Kidney tubule cell (primary cell): ENCODE measurements at regions not wholly inside any gene's neighbourhood (a gene's known extent, or its start where the extent isn't known, plus 50 kb on each side); places are given as distances from the start of the nearest gene placed in this dataset.
"Not testable (repeated sequence)": the region's sequence is repeated elsewhere in the genome, so short reads cannot be mapped to it uniquely, and the experiment has no call there.

Source experiments
- DNase-seq: peaks from one replicate; pipeline ENCODE4 v3.0.0-alpha.2; 2018; ENCODE audit warnings: low spot score

DNA sequence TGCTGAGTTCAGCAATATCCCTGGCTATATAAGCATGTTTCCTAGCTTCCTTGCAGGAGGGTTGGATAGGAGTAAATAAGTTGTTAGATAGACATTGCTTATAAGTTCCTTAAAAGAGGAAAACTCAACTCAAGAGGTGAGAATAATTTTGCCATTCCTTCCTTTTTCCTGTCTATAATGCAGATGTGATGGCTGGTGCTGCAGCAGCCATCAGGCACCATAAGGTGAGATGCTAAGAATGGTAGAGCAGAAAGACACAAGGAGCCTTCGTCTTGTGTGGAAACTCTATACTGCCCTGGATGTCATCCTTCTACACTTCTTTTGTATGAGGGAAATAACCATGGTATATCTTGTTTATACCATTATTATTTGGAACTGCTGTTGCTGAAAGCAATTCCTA is 74.5 kb upstream of the GRK3 start:
- DNase-seq, result no peak

DNA sequence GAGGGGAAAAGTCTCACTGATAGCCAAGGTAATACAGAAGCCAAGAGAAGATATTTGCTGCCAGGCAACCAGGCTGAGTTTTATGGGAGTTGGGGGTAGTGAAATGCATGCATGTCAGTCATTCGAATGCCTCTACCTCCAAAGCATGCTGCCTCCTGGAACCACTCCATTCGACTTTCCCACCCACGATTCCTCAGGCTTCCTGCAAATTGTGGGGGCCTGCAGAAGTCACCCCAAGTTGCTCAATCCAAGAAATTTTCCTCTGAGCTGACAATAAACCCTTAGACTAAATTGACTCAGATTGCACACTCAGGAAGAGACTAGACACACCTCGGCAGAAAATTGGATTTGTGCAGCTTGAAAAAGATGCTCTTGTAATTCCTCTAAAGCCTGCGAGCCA is 73.6 kb upstream of the GRK3 start:
- DNase-seq, result no peak

DNA sequence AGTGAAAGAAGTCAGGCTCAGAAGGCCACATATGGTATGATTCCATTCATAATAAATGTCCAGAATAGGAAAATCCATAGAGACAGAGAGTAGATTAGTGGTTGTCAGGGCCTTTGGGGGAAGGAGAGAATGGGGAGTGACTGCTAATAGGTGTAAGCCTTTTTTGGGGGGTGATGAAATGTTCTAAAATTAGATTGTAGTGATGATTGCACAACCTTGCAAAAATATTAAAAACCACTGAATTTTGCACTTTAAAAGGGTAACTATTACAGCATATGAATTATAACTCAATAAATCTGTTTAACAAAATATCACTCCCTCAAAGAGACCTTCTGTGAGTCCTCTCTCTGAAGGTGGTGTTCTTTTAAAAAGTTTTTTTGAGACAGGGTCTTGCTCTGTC is 72.3 kb upstream of the GRK3 start:
- no peak for DNase-seq

DNA sequence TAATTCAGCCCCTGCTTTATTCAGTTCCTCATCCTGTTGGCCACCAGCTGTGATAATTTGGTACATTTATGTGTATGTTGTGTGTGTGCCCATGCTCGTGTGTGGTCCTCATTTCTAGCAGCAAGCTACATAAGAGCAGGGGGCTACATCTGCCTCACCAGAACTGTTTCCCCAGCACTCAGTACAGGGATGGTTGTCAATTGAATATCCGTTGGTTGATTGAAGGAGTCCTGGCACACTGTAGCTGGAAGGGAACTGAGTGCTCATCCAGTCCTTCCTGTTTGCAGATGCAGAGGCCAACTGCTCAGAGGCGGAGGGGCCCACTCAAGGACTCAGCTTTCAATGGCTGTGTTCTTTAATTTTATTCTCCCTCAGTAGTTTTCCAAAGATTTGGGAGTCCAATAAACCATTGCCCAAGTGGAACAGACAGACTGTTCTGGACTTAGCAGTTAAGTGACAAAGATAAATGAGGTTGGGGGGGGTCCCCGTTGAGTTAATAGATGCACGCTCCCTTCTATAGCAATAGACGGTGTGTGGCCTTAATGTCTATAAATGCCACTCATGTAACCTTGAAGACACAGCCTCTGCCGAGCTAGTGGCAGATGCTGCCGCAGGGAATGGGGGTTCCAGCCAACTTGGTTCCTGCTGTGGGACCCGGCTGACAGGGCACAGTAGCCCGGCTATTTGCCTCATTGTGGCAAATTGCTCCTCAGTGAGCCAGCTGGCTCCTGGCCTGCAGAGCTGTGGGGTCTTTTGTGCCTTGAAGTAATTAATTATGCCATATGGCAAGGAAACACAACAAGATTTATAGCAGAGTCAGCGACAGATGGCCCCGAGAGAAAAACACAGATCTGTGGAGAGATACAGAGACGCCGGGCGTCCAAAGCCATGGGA is 71.4 kb upstream of the GRK3 start:
- DNase-seq, result no peak

DNA sequence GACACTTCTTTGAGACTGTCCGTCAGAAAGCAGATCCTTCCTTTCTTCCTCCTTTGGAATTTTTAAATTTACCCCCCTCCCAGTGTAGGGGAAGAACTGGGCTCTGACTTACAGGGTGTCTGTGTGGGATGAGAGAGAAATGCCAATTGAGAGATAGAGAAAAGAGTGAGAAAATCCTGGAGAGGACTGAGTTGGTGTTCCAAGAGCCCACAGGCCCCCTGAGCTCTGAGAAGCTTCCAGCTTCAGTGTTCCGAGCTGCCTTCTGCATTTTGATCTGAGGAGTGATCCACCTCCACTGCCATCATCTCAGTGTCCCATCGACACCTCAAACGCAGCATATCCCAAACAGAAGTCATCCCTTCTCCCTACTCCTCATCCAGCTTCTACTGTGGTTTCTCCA is 70.7 kb upstream of the GRK3 start:
- DNase-seq, result no peak

DNA sequence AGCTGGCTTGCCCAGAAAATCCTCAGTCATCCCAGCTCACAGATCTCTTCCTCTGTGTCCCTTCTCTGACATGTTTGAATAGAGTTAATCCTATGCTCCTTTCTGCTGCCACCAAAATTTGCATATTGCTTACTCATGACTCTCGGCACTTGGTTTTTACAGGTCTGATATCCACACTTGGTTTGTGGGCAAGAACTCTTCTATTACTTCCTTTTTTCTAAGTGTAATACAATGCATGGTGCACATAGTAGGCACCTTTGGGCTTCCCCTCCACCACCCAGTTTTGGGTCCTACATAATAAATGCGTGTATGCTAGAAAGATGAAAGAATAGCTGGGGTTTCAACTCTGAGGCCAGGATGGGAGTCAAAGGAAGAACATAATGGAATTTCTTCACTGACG is 69.7 kb upstream of the GRK3 start:
- no peak for DNase-seq

DNA sequence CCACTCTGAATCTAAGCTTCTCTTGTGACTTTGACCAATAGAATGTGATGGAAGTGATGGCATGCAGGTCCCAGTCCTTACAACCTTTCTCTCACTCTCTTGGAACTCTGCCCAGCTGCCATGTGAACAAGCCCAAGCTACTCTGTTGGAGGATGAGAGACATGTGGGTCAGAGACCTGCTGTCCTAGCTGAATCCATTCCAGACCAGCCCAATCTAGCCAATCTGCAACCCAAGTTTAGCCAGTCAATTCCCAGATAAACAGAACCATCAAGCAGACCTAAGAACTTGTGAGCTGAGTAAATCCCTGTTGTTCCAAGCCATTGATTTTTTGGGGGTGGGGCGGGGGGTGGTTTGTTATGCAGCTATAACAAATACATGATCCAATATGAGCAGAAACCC is 69.2 kb upstream of the GRK3 start:
- DNase-seq, result peak; percentile 64

DNA sequence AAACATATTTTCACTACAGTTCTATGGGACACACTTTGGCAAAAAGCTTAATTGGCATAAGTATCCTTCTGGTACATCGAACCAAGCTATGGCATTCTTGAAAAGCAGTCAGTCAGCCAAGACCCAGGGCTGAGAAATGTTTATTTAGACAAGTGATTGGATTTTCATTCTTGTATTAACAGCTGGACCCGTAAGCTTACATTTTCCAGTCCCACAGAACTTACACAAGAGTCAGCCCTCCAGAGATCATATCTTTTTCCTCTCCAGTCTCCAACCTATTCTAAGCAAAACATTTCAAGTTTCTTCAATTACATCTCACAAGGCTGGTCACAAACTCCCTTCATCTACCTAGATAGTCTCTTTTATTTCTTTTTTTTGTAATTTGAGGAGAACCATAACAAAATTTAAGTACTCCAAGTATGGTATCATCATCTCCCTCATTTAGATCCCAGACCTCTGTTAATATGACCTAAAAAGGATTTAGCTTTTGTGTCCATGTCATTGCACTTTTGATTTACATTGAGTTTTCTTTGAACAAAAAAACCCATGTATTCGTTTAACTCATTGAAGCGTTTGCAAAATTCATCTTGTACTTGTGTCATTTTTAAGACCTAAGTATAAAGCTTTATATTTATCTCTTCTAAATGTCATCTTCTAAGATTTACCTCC is 67.9 kb upstream of the GRK3 start:
- DNase-seq, result no peak

DNA sequence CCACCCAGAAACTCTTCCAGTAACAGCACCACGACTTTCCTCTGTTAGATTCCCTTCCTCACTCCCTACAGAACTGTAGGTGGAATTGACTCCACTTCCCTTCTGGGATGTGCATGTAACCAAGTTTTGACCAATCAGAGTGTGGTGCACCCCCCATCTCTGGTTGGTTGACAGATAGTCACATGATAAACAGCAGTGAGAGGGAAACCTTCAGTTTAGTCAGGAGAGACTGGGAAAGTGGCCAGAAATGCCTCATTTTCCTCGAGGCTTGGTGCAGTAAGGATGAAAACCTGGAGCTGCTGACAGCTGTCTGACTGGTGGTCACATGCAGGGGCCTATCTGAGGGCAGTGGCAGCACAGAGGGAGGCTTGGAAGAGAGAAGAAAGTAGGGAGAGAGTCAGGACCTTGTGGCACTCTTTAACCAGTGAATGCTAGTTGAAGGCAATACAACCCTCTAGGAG is 67.3 kb upstream of the GRK3 start:
- peak; percentile 31 for DNase-seq

DNA sequence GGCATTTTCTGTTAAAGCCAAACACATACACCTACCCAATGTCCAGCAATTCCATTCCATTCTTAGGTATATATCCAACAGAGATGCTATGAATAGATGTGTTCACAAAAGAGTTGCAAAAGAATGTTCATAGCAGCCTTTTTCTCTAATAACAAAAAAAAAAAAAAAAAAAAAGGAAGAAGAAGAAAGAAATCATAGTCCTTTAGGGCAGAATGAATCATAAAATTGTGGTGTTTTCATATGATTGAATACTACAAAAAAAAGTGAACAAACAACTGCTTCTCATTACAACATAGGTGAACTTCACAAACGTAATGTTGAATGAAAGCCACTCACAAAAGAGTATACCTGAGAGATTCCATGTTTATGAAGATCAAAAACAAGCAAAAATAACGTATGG is 66.8 kb upstream of the GRK3 start:
- DNase-seq, result no peak

DNA sequence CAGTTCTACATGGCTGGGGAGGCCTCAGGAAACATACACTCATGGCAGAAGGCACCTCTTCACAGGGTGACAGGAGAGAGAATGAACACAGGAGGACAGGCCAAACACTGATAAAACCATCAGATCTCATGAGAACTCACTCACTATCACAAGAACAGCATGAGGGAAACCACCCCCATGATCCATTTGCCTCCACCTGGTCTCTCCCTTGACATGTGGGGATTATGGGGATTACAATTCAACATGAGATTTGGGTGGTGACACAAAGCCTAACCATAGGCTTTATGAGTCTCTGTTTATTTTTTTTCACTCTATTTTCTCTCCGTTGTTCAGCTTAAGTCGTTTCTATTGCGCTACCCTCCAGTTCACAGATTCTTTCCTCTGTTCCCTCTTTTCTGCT is 63.8 kb upstream of the GRK3 start:
- DNase-seq, result not testable (repeated sequence)

DNA sequence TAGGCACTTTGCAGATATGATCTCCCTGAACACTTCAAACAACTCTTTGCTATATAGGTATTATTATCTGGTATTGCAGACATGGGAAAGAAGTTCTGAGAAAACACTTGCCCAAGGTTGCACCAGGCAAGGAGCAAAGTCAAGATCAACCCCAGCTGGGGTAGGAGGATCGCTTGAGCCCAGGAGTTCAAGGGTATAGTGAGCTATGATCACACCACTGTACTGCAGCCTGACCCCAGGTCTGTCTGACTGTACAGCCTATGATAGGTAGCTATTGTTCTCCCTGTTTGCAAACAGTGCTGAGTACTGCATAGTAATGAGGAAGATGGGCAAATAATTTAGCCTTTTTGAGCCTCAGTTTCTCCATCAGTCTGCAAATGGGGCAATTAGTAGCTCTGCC is 60.5 kb upstream of the GRK3 start:
- DNase-seq, result not testable (repeated sequence)

DNA sequence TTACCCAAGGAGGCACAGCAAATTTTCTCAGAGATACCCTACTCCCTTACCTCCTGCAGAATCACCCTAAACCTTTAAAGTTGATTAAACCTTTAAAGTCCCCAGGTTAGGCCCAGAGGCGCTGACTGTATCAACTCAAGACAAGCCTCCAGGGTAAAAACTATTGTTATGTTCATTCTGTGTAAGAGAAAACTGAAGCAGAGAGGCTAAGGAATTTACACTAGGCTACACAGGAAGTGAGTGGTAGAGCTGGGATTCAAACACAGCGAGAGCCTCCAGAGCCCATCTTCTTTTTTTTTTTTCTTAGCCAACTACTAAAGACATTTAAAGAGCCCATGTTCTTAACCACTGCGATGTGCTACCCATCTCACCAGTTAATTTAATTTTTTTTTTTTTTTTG is 56.3 kb upstream of the GRK3 start:
- no peak for DNase-seq

DNA sequence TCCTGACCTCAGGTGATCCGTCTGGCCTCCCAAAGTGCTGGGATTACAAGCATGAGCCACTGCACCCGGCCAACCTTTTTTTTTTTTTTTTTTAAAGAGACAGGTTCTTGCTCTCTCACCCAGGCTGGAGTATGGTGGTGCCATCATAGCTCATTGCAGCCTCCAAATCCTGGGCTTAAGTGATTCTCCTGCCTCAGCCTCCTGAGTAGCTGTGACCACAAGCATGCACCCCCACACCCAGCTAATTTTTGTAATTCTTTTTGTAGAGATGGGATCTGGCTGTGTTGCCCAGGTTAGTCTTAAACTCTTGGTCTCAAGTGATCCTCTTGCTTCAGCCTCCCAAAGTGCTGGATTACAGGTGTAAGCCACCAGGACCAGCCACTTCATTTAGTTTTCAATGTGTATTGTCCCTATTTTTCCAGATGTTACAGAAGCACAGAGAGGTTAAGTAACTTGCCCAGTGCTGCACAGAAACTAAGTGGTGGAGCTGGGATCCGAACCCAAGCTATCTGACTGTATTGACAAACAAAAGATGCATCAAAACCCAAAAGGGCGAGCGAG is 55.6 kb upstream of the GRK3 start:
- DNase-seq, result no peak

DNA sequence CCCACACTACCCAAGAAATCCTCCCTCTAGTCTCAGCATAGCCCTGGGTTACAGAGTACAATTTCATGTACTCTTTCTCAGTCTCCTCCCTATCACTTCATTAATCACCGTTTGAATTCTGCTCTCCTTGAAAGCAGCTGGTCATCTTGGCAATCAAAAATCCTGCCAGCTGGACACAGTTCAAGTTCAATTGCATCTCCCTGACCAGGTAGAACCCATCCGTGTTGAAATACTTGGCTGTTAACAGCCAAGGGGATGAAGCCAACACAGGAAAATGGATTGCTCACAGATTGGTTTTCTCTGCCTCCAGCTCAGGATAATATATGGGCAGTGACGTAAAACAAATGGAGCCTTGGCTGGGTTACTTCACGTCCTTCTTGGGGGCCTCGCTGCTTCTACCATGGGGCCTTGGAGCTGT is 55.1 kb upstream of the GRK3 start:
- DNase-seq, result no peak

DNA sequence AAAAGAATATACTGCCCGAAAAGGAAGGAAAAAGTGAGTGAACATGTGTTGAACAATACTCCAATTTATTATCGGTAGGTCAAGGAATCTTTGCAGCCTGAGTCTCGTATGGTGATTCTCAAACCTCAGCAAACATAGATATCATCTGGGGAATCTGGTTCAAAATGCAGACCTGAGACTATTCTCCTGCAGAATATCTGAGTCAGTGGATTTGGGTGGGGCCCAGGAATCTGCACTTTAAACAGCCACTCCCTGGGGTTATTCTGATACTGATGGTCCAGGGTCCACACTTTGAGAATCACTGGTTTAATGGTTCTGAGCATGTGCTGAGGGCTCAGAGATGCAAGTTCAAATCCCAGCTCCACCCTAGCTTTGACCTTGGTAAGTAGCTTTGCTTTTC is 53.6 kb upstream of the GRK3 start:
- DNase-seq, result no peak

DNA sequence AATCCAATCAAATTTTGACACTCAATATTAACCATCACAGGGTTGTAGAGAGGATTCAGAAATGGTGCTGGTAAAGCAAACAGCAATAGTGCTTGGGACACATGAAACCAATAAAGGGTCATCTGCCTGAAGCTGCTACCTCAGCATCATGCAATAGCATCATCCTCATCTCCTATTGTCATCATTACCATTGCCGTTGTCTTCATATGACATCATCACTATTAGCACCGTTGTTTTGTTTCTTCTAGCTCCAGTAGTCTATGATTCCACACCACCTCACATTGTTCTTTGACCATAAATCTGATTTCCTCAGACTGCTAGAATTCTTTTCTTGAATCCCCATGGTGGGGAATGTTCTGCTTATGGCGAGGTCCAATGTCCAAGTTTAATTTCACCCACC is 52.8 kb upstream of the GRK3 start:
- no peak for DNase-seq

DNA sequence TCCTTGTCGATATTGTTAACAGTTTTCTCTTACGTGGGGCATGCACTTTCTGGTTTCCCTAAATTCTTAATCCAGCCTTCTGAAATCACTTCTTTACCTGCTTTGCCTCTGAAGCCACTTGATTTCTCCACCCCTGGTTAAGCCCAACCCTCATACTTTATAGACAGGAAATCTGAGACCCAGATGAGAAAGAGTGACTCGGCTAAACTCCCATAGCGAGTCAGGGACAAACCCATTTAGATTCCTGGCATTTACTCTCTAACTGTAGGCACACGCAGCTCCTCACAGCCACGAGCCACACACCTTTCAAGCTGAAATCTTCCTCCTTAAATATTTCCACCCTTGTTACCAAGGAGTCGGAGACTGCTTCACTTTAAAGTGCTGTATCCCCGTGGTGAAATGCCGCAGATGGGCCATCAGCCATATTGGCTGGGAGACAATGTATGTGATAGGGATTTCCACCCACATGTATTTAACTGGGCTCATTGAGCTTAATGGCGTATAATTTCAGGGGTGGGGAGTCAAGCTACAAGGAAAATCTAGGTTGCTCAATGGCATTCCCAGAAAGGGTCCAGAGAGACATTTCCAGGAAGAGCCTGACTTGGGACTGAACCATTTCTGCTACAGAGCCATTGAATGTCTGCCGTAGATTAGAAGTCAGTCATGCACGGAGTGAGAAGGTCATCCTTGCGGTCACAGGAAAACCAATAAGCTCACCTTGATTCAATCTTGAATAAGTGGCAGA is 49.9 kb upstream of the GRK3 start:
- DNase-seq, result peak; percentile 48
